ENCODE measurements at regions not wholly inside any gene's neighbourhood (a gene's known extent, or its start where the extent isn't known, plus 50 kb on each side); places are given as distances from the start of the nearest gene placed in this dataset.

GRCh38 chr2:59924346-59924745 lies 629.1 kb downstream of the BCL11A start:
- no peak overlapping the region for H3K4me3 ChIP-seq
- no peaks in the 10 kb centered on the region for H3K27me3 ChIP-seq
- TF ChIP-seq, protein P1, sequence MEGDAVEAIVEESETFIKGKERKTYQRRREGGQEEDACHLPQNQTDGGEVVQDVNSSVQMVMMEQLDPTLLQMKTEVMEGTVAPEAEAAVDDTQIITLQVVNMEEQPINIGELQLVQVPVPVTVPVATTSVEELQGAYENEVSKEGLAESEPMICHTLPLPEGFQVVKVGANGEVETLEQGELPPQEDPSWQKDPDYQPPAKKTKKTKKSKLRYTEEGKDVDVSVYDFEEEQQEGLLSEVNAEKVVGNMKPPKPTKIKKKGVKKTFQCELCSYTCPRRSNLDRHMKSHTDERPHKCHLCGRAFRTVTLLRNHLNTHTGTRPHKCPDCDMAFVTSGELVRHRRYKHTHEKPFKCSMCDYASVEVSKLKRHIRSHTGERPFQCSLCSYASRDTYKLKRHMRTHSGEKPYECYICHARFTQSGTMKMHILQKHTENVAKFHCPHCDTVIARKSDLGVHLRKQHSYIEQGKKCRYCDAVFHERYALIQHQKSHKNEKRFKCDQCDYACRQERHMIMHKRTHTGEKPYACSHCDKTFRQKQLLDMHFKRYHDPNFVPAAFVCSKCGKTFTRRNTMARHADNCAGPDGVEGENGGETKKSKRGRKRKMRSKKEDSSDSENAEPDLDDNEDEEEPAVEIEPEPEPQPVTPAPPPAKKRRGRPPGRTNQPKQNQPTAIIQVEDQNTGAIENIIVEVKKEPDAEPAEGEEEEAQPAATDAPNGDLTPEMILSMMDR (IDR thresholded peaks at IDR 0.05; ENCODE audit: low read depth, low read length) = no peak
- H3K36me3 ChIP-seq = no peaks in the 10 kb centered on the region
- no peaks in the 10 kb centered on the region for H3K4me1 ChIP-seq (ENCODE audit: low read depth)
- no peak overlapping the region for H3K27ac ChIP-seq
- no peaks in the 10 kb centered on the region for H3K9me3 ChIP-seq (ENCODE audit: low read depth)
- no peak for DNase-seq (ENCODE audit: low read depth in 1 of 2, low spot score in 1 of 2)

GRCh38 chr2:59922450-59922849 lies 631.0 kb downstream of the BCL11A start:
- TF ChIP-seq, protein P1 (IDR thresholded peaks at IDR 0.05; ENCODE audit: low read depth, low read length) = no peak
- no peaks in the 10 kb centered on the region for H3K4me1 ChIP-seq (ENCODE audit: low read depth)
- H3K9me3 ChIP-seq (ENCODE audit: low read depth) = no peaks in the 10 kb centered on the region
- no peak overlapping the region for H3K4me3 ChIP-seq
- no peaks in the 10 kb centered on the region for H3K36me3 ChIP-seq
- no peaks in the 10 kb centered on the region for H3K27me3 ChIP-seq
- no peak overlapping the region for H3K27ac ChIP-seq
- no peak for DNase-seq (ENCODE audit: low read depth in 1 of 2, low spot score in 1 of 2)

DNA sequence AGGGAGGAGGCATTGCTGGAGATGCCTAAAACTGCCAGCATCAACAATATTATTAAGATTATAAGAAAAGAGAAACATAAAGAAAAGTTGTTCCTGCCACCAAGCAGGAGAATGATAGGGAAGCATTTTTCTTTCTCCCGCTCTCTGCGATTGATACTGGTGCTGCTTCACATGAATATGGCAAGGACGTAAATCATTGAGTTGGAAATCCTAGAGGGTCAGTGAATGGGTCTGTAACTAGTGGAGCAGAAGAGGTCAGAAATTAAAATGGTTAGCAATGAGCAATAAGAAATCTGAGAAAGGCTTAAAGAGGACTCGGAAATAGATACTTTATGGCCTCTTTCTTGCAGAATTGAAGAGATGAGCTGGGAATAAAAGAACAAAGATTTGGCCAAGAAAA lies 631.7 kb downstream of the BCL11A start:
- TF ChIP-seq, protein P1 (IDR thresholded peaks at IDR 0.05; ENCODE audit: low read depth, low read length) = no peak

DNA sequence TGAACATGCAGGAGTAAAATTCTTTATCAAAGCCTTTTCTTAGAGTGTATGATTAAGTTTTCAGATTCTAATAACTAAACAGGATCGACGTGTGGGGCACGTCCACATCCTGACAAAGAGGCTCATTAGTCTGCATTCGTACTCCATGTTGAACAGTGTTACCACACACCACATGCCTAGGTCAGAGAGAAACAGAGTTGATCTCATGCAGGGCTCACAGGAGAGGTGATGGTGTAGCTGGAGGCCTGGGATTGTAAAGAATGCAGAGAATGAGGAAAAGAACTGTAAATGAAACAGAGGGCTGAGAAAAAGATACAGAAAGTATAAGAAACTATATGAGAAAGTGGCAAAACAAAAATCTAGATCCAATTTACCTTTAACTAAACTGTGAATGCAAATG lies 632.5 kb downstream of the BCL11A start:
- Histone ChIP-seq H3K27ac (no peak overlapping the region), H3K4me3 (no peak overlapping the region), H3K27me3 (no peaks in the 10 kb centered on the region), H3K9me3 (ENCODE audit: low read depth) (no peaks in the 10 kb centered on the region), H3K4me1 (ENCODE audit: low read depth) (no peaks in the 10 kb centered on the region), H3K36me3 (no peaks in the 10 kb centered on the region)
- TF ChIP-seq, protein P1 (IDR thresholded peaks at IDR 0.05; ENCODE audit: low read depth, low read length) = no peak
- DNase-seq (ENCODE audit: low read depth in 1 of 2, low spot score in 1 of 2) = no peak

More for the DNA sequence above, 631.7 kb downstream of the BCL11A start:
- Histone ChIP-seq H3K27me3 (no peaks in the 10 kb centered on the region), H3K9me3 (ENCODE audit: low read depth) (no peaks in the 10 kb centered on the region), H3K27ac (no peak overlapping the region), H3K36me3 (no peaks in the 10 kb centered on the region), H3K4me3 (no peak overlapping the region), H3K4me1 (ENCODE audit: low read depth) (no peaks in the 10 kb centered on the region)
- no peak for DNase-seq (ENCODE audit: low read depth in 1 of 2, low spot score in 1 of 2)

DNA sequence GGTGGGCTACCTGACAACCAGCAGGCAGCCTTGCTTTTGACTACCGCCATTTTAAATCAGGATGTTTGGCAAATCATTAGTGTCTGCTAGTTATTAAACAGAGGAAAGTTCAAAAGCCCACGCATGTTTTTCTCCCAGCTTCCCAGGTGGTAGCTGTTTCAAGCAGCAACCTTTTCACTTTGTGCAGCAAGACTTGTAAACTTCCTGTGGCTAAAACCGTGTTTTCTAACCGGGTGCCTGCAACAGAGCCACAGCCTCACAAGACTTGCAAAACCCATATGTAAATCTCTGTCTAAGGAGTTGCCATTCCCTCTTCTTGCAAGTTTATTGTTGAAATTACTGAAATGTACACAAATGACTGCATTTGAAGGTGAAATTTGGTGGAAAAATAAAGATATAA lies 633.1 kb downstream of the BCL11A start:
- Histone ChIP-seq H3K4me3 (no peak overlapping the region), H3K27me3 (no peaks in the 10 kb centered on the region), H3K4me1 (ENCODE audit: low read depth) (no peaks in the 10 kb centered on the region), H3K9me3 (ENCODE audit: low read depth) (no peaks in the 10 kb centered on the region), H3K36me3 (no peaks in the 10 kb centered on the region), H3K27ac (no peak overlapping the region)
- no peak for DNase-seq (ENCODE audit: low read depth in 1 of 2, low spot score in 1 of 2)
- TF ChIP-seq, protein P1 (IDR thresholded peaks at IDR 0.05; ENCODE audit: low read depth, low read length) = no peak

DNA sequence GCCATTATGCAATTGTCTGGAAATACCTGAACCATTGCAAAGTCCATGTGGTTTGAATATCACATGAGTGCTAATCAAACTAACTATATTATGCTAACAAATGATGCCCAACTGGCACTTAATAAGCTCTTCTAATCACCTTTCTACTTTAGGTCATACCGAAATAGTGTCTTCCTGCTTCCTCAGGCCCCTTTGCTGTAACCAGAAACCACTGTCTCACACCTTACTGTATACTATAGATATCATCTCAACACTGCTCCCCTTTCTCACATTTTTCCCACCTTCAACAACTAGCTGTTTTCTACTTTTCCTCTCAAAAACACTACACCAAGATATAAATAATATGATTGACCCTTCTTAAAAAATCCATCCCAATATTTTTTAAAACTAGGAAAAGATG lies 633.9 kb downstream of the BCL11A start:
- H3K36me3 ChIP-seq = no peaks in the 10 kb centered on the region
- H3K9me3 ChIP-seq (ENCODE audit: low read depth) = no peaks in the 10 kb centered on the region
- no peaks in the 10 kb centered on the region for H3K4me1 ChIP-seq (ENCODE audit: low read depth)
- H3K27me3 ChIP-seq = no peaks in the 10 kb centered on the region
- no peak overlapping the region for H3K4me3 ChIP-seq
- no peak for DNase-seq (ENCODE audit: low read depth in 1 of 2, low spot score in 1 of 2)
- TF ChIP-seq, protein P1 (IDR thresholded peaks at IDR 0.05; ENCODE audit: low read depth, low read length) = no peak
- no peak overlapping the region for H3K27ac ChIP-seq
